HEK293T (cell line): ENCODE measurements at regions not wholly inside any gene's neighbourhood (a gene's known extent, or its start where the extent isn't known, plus 50 kb on each side); places are given as distances from the start of the nearest gene placed in this dataset.

ENCODE experiments used
- CTCF ChIA-PET: fragments of 350-600 bp; formaldehyde crosslinking; extraction: SDS; loops from one replicate; lab custom pipeline; 2021; ENCODE audit warnings: antibody characterized with exemption, inconsistent platforms; lab: Yijun Ruan, JAX
- POLR2A ChIA-PET: fragments of 350-600 bp; formaldehyde crosslinking; extraction: SDS; loops from one replicate; lab custom pipeline; 2020; ENCODE audit warnings: antibody characterized with exemption, inconsistent platforms; lab: Yijun Ruan, JAX
- DNase-seq: peaks from one replicate; pipeline ENCODE4 v3.0.0; 2012; ENCODE audit warnings: mixed read lengths; ENCODE audit errors: extremely low spot score
- ARNT ChIP-seq: fragments of 450-650 bp; IDR thresholded peaks from 2 replicates; pipeline ENCODE4 v1.6.1; 2017; ENCODE audit warnings: mild to moderate bottlenecking
- BHLHE40 ChIP-seq: fragments of 450-650 bp; IDR thresholded peaks from 2 replicates; pipeline ENCODE4 v1.6.1; 2016; ENCODE audit warnings: mild to moderate bottlenecking, moderate library complexity, borderline replicate concordance
- CTBP1 ChIP-seq: fragments of 450-650 bp; IDR thresholded peaks from 2 replicates; pipeline ENCODE4 v1.6.1; 2016; ENCODE audit warnings: borderline replicate concordance
- ELF4 ChIP-seq: fragments of 450-650 bp; IDR thresholded peaks from 2 replicates; pipeline ENCODE4 v1.6.1; 2017; ENCODE audit warnings: antibody characterized with exemption
- FOXA1 ChIP-seq: fragments of 450-650 bp; IDR thresholded peaks from 2 replicates; pipeline ENCODE4 v1.6.1; 2016; ENCODE audit warnings: mild to moderate bottlenecking
- FOXK2 ChIP-seq: fragments of 450-650 bp; IDR thresholded peaks from 2 replicates; pipeline ENCODE4 v1.6.1; 2016; ENCODE audit warnings: mild to moderate bottlenecking
- FOXM1 ChIP-seq: fragments of 450-650 bp; IDR thresholded peaks from 2 replicates; pipeline ENCODE4 v1.6.1; 2017; ENCODE audit warnings: mild to moderate bottlenecking, borderline replicate concordance
- HDGF ChIP-seq: fragments of 450-650 bp; IDR thresholded peaks from 2 replicates; pipeline ENCODE4 v1.6.1; 2017; ENCODE audit warnings: antibody characterized with exemption, borderline replicate concordance
- L3MBTL2 ChIP-seq: fragments of 450-650 bp; conservative IDR thresholded peaks from 2 replicates; pipeline ENCODE4 v1.6.1; 2016; ENCODE audit warnings: mild to moderate bottlenecking
- LEF1 ChIP-seq: fragments of 450-650 bp; IDR thresholded peaks from 2 replicates; pipeline ENCODE4 v1.6.1; 2017; ENCODE audit warnings: mild to moderate bottlenecking, borderline replicate concordance
- NFRKB ChIP-seq: fragments of 450-650 bp; IDR thresholded peaks from 2 replicates; pipeline ENCODE4 v1.6.1; 2016; ENCODE audit warnings: mild to moderate bottlenecking, moderate library complexity
- SP1 ChIP-seq: fragments of 450-650 bp; IDR thresholded peaks from 2 replicates; pipeline ENCODE4 v1.6.1; 2017
- SUZ12 ChIP-seq: fragments of 450-650 bp; IDR thresholded peaks from 2 replicates; pipeline ENCODE4 v1.6.1; 2016; ENCODE audit warnings: mild to moderate bottlenecking
- TARDBP ChIP-seq: fragments of 450-650 bp; IDR thresholded peaks from 2 replicates; pipeline ENCODE4 v1.6.1; 2016
- ZNF384 ChIP-seq: fragments of 450-650 bp; IDR thresholded peaks from 2 replicates; pipeline ENCODE4 v1.6.1; 2016
- TF ChIP-seq, protein P1 (sequence below): fragments of 450-650 bp; IDR thresholded peaks from 2 replicates; pipeline ENCODE4 v1.6.1; 2016

DNA sequence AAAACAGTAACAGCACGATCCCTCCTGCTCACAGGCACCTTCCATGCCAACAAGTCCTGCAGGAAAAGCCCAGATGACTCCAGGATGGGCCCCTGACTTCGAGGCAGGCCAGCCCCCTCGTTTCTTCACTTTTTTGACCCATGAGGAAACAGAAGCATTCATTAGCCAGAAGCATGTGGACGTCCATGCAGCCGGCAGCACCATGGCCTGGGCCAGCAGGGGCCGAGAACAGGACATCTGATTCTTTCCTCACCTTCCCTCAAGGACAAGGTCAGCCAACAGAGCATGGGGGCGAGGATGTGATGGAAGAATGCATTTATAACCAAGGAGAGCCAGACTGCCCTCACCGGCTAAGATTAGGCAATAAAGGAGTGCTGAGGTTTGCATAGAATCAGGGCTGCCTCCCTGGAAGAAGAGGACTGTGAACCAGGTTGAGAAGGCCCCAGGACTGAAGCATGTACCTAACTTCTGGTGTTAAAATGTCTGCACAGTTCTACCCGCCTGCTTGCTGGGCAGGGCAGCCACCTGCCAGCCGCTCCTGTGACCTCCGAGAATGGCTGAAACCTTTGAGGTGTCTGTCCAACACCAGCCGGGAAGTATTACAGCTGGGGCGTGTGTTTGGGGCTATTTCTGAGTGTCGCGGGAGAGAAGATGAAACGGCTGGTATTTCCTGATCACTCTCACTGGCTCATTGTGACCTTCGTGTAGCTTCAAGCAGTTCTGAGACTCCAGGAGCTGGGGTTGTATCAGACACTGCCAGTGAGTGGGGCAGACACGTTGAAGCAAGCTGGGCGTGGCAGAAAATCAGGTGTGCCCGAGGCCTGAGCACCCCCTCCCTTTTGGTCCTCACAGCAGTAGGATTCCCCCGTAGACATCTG, 94.0 kb upstream of the TNRC6C start:
- ChIA-PET CTCF (interaction anchor here (1.0 kb wide), 1 partner anchor 28 kb away, joined by 4 read pairs; no protein-coding TSS in a partner anchor), POLR2A (no interaction called here)
- DNase-seq = no peak
- no peak for TF ChIP-seq CTBP1
- TF ChIP-seq FOXK2 = no peak
- TF ChIP-seq L3MBTL2 = no peak
- TF ChIP-seq SP1 = no peak
- TF ChIP-seq BHLHE40 = no peak
- no peak for TF ChIP-seq ARNT
- TF ChIP-seq LEF1 = no peak
- no peak for TF ChIP-seq TARDBP
- TF ChIP-seq FOXM1 = no peak

DNA sequence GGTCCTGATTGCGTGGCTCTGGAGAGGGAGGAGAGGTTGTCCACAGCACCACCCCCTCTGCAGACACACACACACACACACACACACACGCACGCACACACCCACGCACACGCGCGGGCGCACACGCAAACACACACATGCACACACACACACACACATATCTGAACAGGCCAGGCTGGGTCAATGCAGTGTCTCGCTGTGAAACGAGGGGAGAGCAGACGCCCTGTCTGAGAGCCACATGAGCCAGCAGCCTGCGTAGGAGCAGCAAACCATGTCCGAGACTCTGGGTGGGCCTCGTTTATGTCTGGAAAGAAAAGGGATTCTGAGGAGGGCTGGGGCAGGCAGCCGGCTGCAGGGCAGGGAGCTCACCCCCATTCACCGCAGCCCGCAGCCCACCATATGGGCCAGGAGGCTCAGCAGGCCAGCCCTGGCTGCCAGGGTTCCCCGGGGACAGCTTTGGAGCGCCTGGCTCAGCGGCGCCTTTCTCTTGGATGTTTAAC, 93.3 kb upstream of the TNRC6C start:
- CTCF ChIA-PET = interaction anchor here (1.0 kb wide), 1 partner anchor 28 kb away, joined by 4 read pairs; no protein-coding TSS in a partner anchor
- no peak for TF ChIP-seq TARDBP
- TF ChIP-seq SUZ12 = no peak
- TF ChIP-seq ARNT = no peak
- no peak for TF ChIP-seq ELF4
- no peak for TF ChIP-seq FOXK2
- no peak for TF ChIP-seq LEF1
- POLR2A ChIA-PET = no interaction called here
- no peak for DNase-seq

DNA sequence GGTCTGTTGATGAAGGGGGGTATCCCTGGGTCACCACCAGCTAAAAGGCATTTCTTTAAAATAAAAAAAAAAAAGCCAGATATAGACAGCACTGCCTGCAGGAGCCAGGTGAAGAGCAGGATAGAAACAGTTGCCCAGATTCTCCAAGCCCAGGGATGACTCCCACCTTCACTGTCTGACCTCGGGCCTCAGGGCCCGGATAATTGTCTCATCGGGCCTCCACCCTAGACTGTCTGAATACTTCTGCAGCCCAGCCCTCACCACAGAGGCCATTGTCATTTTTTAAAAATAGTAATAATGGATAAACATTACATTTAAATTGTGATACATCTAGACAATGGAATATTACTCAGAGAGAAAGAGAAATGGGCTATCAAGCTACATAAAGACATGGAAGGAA, 92.8 kb upstream of the TNRC6C start:
- no peak for DNase-seq
- CTCF ChIA-PET = interaction anchor here (1.0 kb wide), 1 partner anchor 27 kb away, joined by 4 read pairs; no protein-coding TSS in a partner anchor

DNA sequence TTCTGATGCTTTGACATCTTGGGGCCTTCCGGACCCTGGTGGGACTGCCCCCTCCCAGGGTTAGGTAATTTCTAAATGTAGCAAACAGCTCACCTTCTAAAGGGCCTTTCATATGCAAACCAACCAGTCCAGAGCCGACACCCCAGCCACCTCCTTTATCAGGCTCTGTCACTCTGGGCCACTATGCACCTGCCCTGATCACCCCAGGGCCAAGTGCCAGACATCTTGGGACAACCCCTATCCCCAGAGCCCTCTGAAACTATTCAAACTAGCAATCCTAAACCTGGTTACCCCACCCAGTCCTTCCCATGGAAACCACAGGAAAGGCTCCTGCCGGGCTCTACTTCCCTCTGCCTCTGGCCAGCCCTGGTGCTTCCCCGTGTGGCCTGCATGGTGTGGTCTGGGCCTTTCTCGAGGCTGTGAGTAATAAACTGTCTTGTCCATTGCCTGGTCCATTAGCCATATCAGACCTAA, 91.2 kb upstream of the TNRC6C start:
- no peak for DNase-seq
- ChIA-PET CTCF (no interaction called here), POLR2A (interaction anchor here (1.1 kb wide), 1 partner anchor 91 kb away, joined by 4 read pairs; the partner anchor contains the start of gene TNRC6C)
- TF ChIP-seq CTBP1 (no peak), LEF1 (no peak), L3MBTL2 (no peak), HDGF (no peak), NFRKB (no peak), ARNT (no peak), FOXK2 (no peak), ZNF384 (no peak), SUZ12 (no peak)

More for the DNA sequence above, 92.8 kb upstream of the TNRC6C start:
- TF ChIP-seq FOXA1 (no peak), FOXM1 (no peak), L3MBTL2 (no peak), SP1 (no peak), ARNT (no peak)
- POLR2A ChIA-PET = no interaction called here

DNA sequence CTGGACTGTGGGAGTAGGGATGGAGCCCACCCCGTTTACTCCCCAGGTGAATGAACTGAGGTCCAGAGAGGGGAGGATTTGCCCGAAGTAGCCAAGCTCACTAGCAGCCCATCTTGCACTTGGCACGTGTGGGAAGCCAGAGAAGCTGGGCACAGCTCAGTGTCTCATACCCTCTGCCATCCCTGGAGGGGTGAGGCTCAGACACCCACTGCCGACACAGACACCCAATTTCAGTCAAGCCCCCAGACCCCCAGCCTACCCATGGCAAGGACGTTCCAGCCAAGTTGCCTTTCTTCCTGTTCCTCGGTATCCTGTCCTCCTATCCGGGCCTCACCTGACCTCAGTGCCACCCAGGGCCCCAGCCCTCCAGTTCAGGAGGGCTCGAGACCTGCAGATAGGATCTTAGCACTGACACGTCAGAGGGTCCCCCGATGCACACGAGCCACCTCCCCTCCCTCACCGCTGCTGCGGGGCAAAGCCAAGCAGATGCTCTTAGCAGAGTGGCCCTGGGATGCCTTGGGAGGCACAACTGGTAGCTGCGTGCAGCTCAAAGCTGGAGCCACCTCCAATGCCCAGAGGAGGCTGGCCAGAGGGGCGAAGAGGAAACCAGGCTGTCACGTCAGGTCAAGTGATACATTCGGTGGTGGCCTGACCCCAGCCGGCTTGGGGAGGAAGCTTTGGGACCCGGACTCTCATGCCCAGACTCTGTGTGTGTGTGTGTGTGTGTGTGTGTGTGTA, 90.4 kb upstream of the TNRC6C start:
- CTCF ChIA-PET = interaction anchor here (0.6 kb wide), 1 partner anchor 425 kb away, joined by 3 read pairs; no protein-coding TSS in a partner anchor
- POLR2A ChIA-PET = no interaction called here
- TF ChIP-seq BHLHE40 = no peak
- no peak for TF ChIP-seq FOXM1
- TF ChIP-seq SUZ12 = no peak
- DNase-seq = no peak

DNA sequence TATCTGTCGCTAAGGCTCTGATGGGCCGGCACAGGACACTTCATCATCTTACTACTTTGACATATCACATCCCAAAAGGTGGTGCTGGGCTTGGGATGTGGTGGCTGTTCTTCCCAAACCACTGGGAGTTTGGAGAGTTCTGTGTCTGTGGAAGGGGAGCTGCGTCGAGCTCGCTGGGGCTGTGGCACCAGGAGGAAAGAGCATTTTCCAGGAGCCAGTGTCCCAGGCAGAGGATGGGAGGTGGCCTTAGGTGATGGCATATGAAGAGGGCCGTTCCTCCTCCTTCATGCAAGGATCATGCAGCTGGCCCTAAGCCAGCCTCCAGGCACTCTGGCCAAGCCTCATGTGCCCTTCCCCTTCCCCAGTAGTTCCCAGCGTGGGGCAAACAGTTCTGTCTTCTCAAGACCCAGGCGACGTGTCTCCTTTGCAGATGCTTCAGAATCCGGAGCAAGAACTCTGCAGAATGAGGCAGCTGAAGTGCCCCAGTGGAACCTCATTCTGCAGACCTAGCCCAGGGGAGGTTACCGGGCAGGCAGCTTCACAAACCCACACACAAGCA, 89.4 kb upstream of the TNRC6C start:
- ChIA-PET POLR2A (interaction anchor here (1.4 kb wide), 1 partner anchor 89 kb away, joined by 6 read pairs; the partner anchor contains the start of gene TNRC6C), CTCF (interaction anchor here (0.6 kb wide), 1 partner anchor 426 kb away, joined by 3 read pairs; no protein-coding TSS in a partner anchor)

More for the DNA sequence above, 89.4 kb upstream of the TNRC6C start:
- no peak for TF ChIP-seq ZNF384
- no peak for TF ChIP-seq ARNT
- TF ChIP-seq L3MBTL2 = no peak
- no peak for TF ChIP-seq FOXM1
- no peak for TF ChIP-seq NFRKB
- TF ChIP-seq HDGF = no peak
- no peak for TF ChIP-seq LEF1
- TF ChIP-seq SP1 = no peak
- TF ChIP-seq, protein P1, sequence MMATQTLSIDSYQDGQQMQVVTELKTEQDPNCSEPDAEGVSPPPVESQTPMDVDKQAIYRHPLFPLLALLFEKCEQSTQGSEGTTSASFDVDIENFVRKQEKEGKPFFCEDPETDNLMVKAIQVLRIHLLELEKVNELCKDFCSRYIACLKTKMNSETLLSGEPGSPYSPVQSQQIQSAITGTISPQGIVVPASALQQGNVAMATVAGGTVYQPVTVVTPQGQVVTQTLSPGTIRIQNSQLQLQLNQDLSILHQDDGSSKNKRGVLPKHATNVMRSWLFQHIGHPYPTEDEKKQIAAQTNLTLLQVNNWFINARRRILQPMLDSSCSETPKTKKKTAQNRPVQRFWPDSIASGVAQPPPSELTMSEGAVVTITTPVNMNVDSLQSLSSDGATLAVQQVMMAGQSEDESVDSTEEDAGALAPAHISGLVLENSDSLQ = no peak
- no peak for TF ChIP-seq FOXA1
- TF ChIP-seq BHLHE40 = no peak
- TF ChIP-seq TARDBP = no peak
- TF ChIP-seq CTBP1 = no peak
- TF ChIP-seq ELF4 = no peak
- no peak for TF ChIP-seq SUZ12
- TF ChIP-seq FOXK2 = no peak
- DNase-seq = no peak
